Endothelial cell of umbilical vein (primary cell): ENCODE measurements at regions not wholly inside any gene's neighbourhood (a gene's known extent, or its start where the extent isn't known, plus 50 kb on each side); places are given as distances from the start of the nearest gene placed in this dataset.

Source experiments
- BruUV-seq: library from RNA; stranded (reverse); fragments of 400-500 nt; replicated peaks from 2 replicates; lab custom pipeline; 2021; lab: Mats Ljungman, UMichigan
- CTCF ChIA-PET: fragments of 300-600, 350-600 bp; sonication (Branson Sonifier 250); formaldehyde crosslinking; loops from one replicate; lab custom pipeline; 2021; ENCODE audit warnings: antibody characterized with exemption, inconsistent platforms; lab: Charles Lee
- POLR2A ChIA-PET: fragments of 300-600, 350-600 bp; sonication (Branson Sonifier 250); formaldehyde crosslinking; loops from one replicate; lab custom pipeline; 2021; ENCODE audit warnings: antibody characterized with exemption, inconsistent platforms; lab: Charles Lee
- DNase-seq: peaks from one replicate; pipeline ENCODE4 v3.0.0-alpha.2; 2011; ENCODE audit warnings: low read depth, low spot score
- FAIRE-seq: peaks from 2 replicates; lab custom pipeline; 2011; peaks lifted over from hg19 to GRCh38; lab: Jason Lieb, UNC
- H2AFZ ChIP-seq: 2 replicates; pipeline ENCODE4 v1.6.0; 2012; ENCODE audit warnings: low read depth, low read length, control low read depth, inconsistent platforms
- H3K27ac ChIP-seq: 2 replicates; pipeline ENCODE4 v1.5.1; 2011; ENCODE audit warnings: low read depth, mild to moderate bottlenecking, control low read depth, low read length, moderate library complexity; ENCODE audit not compliant: insufficient read depth
- H3K27me3 ChIP-seq, 2 experiments: 2 replicates each; pipeline versions ENCODE4 v1.6.0 to v1.6.1; 2011; ENCODE audit warnings: low read length in 2 of 2, mixed read lengths in 1 of 2; ENCODE audit not compliant: control insufficient read depth in 2 of 2, insufficient read depth in 2 of 2
- H3K36me3 ChIP-seq, 2 experiments: 2 replicates in 1 of 2; 3 replicates in 1 of 2; pipeline ENCODE4 v1.5.1; 2011; ENCODE audit warnings: low read length in 2 of 2, mild to moderate bottlenecking in 1 of 2, moderate library complexity in 1 of 2; ENCODE audit not compliant: control insufficient read depth in 2 of 2, insufficient read depth in 2 of 2; ENCODE audit errors: extremely low read depth in 1 of 2
- H3K4me1 ChIP-seq: 3 replicates; pipeline ENCODE4 v1.5.1; 2011; ENCODE audit warnings: mild to moderate bottlenecking, low read length; ENCODE audit not compliant: control insufficient read depth, insufficient read depth; ENCODE audit errors: extremely low read depth
- H3K4me2 ChIP-seq: 2 replicates; pipeline ENCODE4 v1.6.1; 2011; ENCODE audit warnings: low read length, control low read depth, mixed read lengths; ENCODE audit not compliant: insufficient read depth
- H3K4me3 ChIP-seq, 3 experiments: fragments of 200-600 bp in 1 of 3; sonication (generic), shearing (Covaris generic) in 1 of 3; replicated peaks in 1 of 3; 2 replicates each; pipeline ENCODE4 v1.5.1; 2011 to 2016; ENCODE audit warnings: control low read depth in 3 of 3, low read length in 3 of 3, mild to moderate bottlenecking in 2 of 3, inconsistent platforms in 1 of 3, low read depth in 1 of 3, moderate library complexity in 1 of 3; ENCODE audit not compliant: insufficient read depth in 1 of 3
- H3K79me2 ChIP-seq: 2 replicates; pipeline ENCODE4 v1.6.0; 2012; ENCODE audit warnings: low read length, inconsistent platforms; ENCODE audit not compliant: control insufficient read depth, insufficient read depth
- H3K9ac ChIP-seq: replicated peaks from 2 replicates; pipeline ENCODE3; 2011; ENCODE audit warnings: low read length, control low read depth; ENCODE audit not compliant: insufficient read depth; ENCODE audit errors: extremely low read depth
- H3K9me1 ChIP-seq: replicated peaks from 3 replicates; pipeline ENCODE4 v1.6.0; 2011; ENCODE audit warnings: mild to moderate bottlenecking, low read length; ENCODE audit not compliant: control insufficient read depth, insufficient read depth; ENCODE audit errors: extremely low read depth
- H3K9me3 ChIP-seq: replicated peaks from 2 replicates; pipeline ENCODE4 v1.5.1; 2012; ENCODE audit warnings: low read length, inconsistent platforms; ENCODE audit not compliant: control insufficient read depth, insufficient read depth
- H4K20me1 ChIP-seq: replicated peaks from 2 replicates; pipeline ENCODE3; 2011; ENCODE audit warnings: mild to moderate bottlenecking, low read length; ENCODE audit not compliant: control insufficient read depth, insufficient read depth; ENCODE audit errors: extremely low read depth
- CTCF ChIP-seq, 2 donors: IDR thresholded peaks; 1 replicate in 1 of 2; 2 replicates in 1 of 2; pipeline ENCODE4 v1.5.1; 2011; ENCODE audit warnings: low read length in 2 of 2, mild to moderate bottlenecking in 2 of 2, moderate library complexity in 2 of 2, control low read depth in 1 of 2, inconsistent platforms in 1 of 2, low read depth in 1 of 2; ENCODE audit not compliant: insufficient read depth in 1 of 2; ENCODE audit errors: extremely low read depth in 1 of 2
- EZH2 ChIP-seq: IDR thresholded peaks from 2 replicates; pipeline ENCODE4 v1.6.1; 2012; ENCODE audit warnings: borderline replicate concordance, low read depth, mild to moderate bottlenecking, moderate library complexity, low read length, inconsistent platforms; ENCODE audit not compliant: severe bottlenecking
- FOS ChIP-seq: IDR thresholded peaks from 2 replicates; pipeline ENCODE4 v1.6.1; 2011; ENCODE audit warnings: mild to moderate bottlenecking, low read length, moderate library complexity, borderline replicate concordance; ENCODE audit not compliant: insufficient read depth
- GATA2 ChIP-seq: IDR thresholded peaks from 2 replicates; pipeline ENCODE4 v1.7.0; 2011; ENCODE audit warnings: low read depth, mild to moderate bottlenecking, moderate library complexity, mixed read lengths, low read length; ENCODE audit not compliant: insufficient read length, insufficient read depth
- JUN ChIP-seq: IDR thresholded peaks from 2 replicates; pipeline ENCODE4 v1.6.1; 2011; ENCODE audit warnings: borderline replicate concordance, low read depth; ENCODE audit not compliant: insufficient read length, insufficient read depth
- MAX ChIP-seq: IDR thresholded peaks from 2 replicates; pipeline ENCODE4 v1.6.1; 2011; ENCODE audit not compliant: insufficient read depth, insufficient read length
- MYC ChIP-seq: IDR thresholded peaks from one replicate; pipeline ENCODE4 v1.6.1; 2011; ENCODE audit warnings: mild to moderate bottlenecking, low read depth, low read length
- POLR2A ChIP-seq: IDR thresholded peaks from 2 replicates; pipeline ENCODE4 v1.6.1; 2012; ENCODE audit warnings: low read depth, mild to moderate bottlenecking, control low read depth, low read length
- POLR2AphosphoS5 ChIP-seq: IDR thresholded peaks from 2 replicates; pipeline ENCODE4 v1.6.1; 2012; ENCODE audit warnings: low read depth, mild to moderate bottlenecking, control low read depth, low read length, moderate library complexity; ENCODE audit not compliant: insufficient read depth
- dilution Hi-C: fragments of 300-500 bp; cut with MboI; formaldehyde crosslinking; loops from one replicate; pipeline ENCODE4 v1.15.0; 2019; ENCODE audit warnings: low sequenced_read_pairs; ENCODE audit not compliant: extremely low pct_ligation_motif_present
- intact Hi-C: fragments of 100-400 bp; cut with micrococcal nuclease; formaldehyde crosslinking; loops from one replicate; pipeline ENCODE4 v1.10.0; 2022

GRCh38 chr11:15624701-15625100 lies 510.0 kb downstream of the INSC start:
- intact Hi-C loops (no loop called here), dilution Hi-C loops (no loop called here)
- Histone ChIP-seq H3K4me3 (no peak overlapping the region), H3K79me2 (no peaks in the 10 kb centered on the region), H3K36me3 (no peaks in the 10 kb centered on the region), H3K4me1 (no peaks in the 10 kb centered on the region), H3K27ac (no peak overlapping the region), H3K4me2 (no peak overlapping the region), H3K9me1 (no peaks in the 10 kb centered on the region), H3K9me3 (no peaks in the 10 kb centered on the region), H3K9ac (no peak overlapping the region), H3K27me3 (no peaks in the 10 kb centered on the region), H4K20me1 (no peaks in the 10 kb centered on the region), H2AFZ (no peak overlapping the region)
- ChIA-PET CTCF (no interaction called here), POLR2A (no interaction called here)
- no peak for FAIRE-seq
- BruUV-seq: no TSS peak
- DNase-seq: no peak
- TF ChIP-seq POLR2AphosphoS5 (no peak), MAX (no peak), POLR2A (no peak), GATA2 (no peak), MYC (no peak), CTCF (IDR thresholded peaks at IDR 0.05; ENCODE audit: extremely low read depth in 1 of 2, insufficient read depth in 1 of 2, low read depth in 1 of 2, low read length in 2 of 2) (no peak), FOS (no peak), EZH2 (no peak), JUN (no peak)
